Osteoblast (primary cell): ENCODE measurements at regions not wholly inside any gene's neighbourhood (a gene's known extent, or its start where the extent isn't known, plus 50 kb on each side); places are given as distances from the start of the nearest gene placed in this dataset.

Experiments used
- DNase-seq: peaks from one replicate; pipeline ENCODE4 v3.0.0; 2011; ENCODE audit warnings: low spot score, mixed read lengths; ENCODE audit not compliant: insufficient read length; ENCODE audit errors: missing footprints
- H2AFZ ChIP-seq: 2 replicates; pipeline ENCODE4 v1.6.0; 2011; ENCODE audit warnings: mild to moderate bottlenecking, low read length
- H3K27ac ChIP-seq: 2 replicates; pipeline ENCODE4 v1.5.1; 2011; ENCODE audit warnings: mild to moderate bottlenecking, low read depth, low read length, moderate library complexity
- H3K27me3 ChIP-seq: 2 replicates; pipeline ENCODE4 v1.6.0; 2012; ENCODE audit warnings: mild to moderate bottlenecking, control low read depth, inconsistent platforms, low read length, moderate library complexity; ENCODE audit not compliant: insufficient read depth
- H3K36me3 ChIP-seq: 2 replicates; pipeline ENCODE4 v1.5.1; 2011; ENCODE audit warnings: mild to moderate bottlenecking, low read length, control low read depth, moderate library complexity; ENCODE audit not compliant: insufficient read depth
- H3K4me1 ChIP-seq: 2 replicates; pipeline ENCODE4 v1.5.1; 2011; ENCODE audit warnings: mild to moderate bottlenecking, low read length, control low read depth, moderate library complexity; ENCODE audit not compliant: insufficient read depth
- H3K4me2 ChIP-seq: 2 replicates; pipeline ENCODE4 v1.6.0; 2011; ENCODE audit warnings: mild to moderate bottlenecking, low read length; ENCODE audit not compliant: insufficient read depth
- H3K4me3 ChIP-seq: fragments of 200-600 bp; sonication (generic); 3 replicates; pipeline ENCODE4 v1.5.1; 2012; ENCODE audit warnings: mild to moderate bottlenecking, low read length, inconsistent platforms; ENCODE audit not compliant: insufficient read depth
- H3K79me2 ChIP-seq: 2 replicates; pipeline ENCODE4 v1.6.0; 2012; ENCODE audit warnings: mild to moderate bottlenecking, low read length, control low read depth, inconsistent platforms; ENCODE audit not compliant: insufficient read depth
- H3K9me3 ChIP-seq: 2 replicates; pipeline ENCODE4 v1.5.1; 2011; ENCODE audit warnings: low read depth, low read length, control low read depth
- H4K20me1 ChIP-seq: 2 replicates; pipeline ENCODE4 v1.6.0; 2012; ENCODE audit warnings: mild to moderate bottlenecking, low read length, control low read depth; ENCODE audit not compliant: insufficient read depth
- TF ChIP-seq, protein P1 (sequence below): IDR thresholded peaks from 2 replicates; pipeline ENCODE4 v1.5.1; 2011; ENCODE audit warnings: mild to moderate bottlenecking, low read depth, low read length, moderate library complexity; ENCODE audit errors: extremely low read depth

DNA sequence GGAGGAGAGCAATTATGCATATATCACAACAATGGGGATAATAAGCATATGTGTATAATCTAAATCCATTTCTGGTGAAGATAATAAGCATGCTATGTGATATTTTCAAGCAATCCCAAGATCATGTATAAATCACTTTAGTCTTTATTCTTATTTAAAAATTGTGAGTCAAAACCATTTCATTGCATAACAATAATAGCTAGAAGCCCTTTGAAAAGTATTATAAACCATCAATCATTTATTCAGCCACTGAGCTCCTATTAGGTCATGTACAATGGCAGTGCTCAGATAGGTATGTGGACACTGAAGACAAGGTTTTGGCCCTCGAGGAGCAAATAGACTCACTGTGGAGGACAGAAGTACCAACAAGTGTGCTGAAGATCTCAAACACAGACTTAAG, 113.1 kb downstream of the CDCA7 start:
- Histone ChIP-seq H4K20me1 (no peaks in the 10 kb centered on the region), H3K79me2 (no peaks in the 10 kb centered on the region), H3K4me3 (no peak overlapping the region), H3K4me1 (no peaks in the 10 kb centered on the region), H3K36me3 (no peaks in the 10 kb centered on the region), H3K9me3 (no peaks in the 10 kb centered on the region), H2AFZ (no peak overlapping the region), H3K27me3 (peaks cover 9% of the 10 kb centered on the region), H3K27ac (no peak overlapping the region), H3K4me2 (no peak overlapping the region)
- no peak for DNase-seq
- TF ChIP-seq, protein P1, sequence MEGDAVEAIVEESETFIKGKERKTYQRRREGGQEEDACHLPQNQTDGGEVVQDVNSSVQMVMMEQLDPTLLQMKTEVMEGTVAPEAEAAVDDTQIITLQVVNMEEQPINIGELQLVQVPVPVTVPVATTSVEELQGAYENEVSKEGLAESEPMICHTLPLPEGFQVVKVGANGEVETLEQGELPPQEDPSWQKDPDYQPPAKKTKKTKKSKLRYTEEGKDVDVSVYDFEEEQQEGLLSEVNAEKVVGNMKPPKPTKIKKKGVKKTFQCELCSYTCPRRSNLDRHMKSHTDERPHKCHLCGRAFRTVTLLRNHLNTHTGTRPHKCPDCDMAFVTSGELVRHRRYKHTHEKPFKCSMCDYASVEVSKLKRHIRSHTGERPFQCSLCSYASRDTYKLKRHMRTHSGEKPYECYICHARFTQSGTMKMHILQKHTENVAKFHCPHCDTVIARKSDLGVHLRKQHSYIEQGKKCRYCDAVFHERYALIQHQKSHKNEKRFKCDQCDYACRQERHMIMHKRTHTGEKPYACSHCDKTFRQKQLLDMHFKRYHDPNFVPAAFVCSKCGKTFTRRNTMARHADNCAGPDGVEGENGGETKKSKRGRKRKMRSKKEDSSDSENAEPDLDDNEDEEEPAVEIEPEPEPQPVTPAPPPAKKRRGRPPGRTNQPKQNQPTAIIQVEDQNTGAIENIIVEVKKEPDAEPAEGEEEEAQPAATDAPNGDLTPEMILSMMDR = no peak

DNA sequence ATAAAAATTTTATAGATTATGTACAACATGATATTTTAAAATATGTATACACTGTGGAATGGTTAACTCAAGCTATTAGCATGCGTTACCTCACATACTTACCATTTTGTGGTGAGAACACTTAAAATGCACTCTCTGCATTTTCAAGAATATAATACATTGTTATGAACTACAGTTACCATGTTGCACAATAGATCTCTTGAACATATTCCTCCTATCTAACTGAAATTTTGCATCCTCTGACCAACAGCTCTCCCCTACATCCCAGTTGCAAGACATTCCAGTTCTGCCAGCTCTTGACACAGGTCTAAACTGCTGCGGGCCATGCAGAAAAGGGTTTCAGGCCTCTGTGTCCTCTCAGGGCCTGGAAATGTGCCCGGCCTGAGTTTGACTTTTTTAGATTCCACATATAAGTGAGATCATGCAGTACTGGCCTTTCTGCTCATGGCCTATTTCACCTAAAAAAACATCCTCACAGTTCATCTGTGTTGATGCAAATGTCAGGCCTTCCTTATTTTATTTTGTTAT, 113.7 kb downstream of the CDCA7 start:
- Histone ChIP-seq H3K27me3 (peaks cover 9% of the 10 kb centered on the region), H2AFZ (no peak overlapping the region), H3K4me1 (no peaks in the 10 kb centered on the region), H3K27ac (no peak overlapping the region), H4K20me1 (no peaks in the 10 kb centered on the region), H3K79me2 (no peaks in the 10 kb centered on the region), H3K4me2 (no peak overlapping the region), H3K9me3 (no peaks in the 10 kb centered on the region), H3K4me3 (no peak overlapping the region), H3K36me3 (no peaks in the 10 kb centered on the region)
- DNase-seq = no peak
- TF ChIP-seq, protein P1 = no peak

DNA sequence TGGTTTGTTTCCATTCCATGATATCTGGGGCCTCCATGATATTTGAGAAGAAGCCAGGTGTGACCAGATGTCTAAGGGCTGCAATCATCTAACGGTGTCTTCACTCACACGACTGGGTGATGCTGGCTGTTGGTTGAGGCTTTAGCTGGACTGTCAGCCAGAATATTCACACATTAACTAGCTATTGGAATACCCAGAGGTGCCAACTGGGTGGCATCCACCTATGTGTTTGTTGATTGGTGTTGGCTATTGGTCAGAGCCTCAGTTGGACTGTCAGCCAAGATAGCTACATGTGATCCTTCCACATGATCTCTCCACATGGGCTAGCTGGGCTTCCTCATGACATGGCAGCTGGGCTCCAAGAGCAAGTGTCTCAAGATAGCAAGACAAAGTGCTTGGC, 117.4 kb downstream of the CDCA7 start:
- Histone ChIP-seq H4K20me1 (no peaks in the 10 kb centered on the region), H3K4me1 (no peaks in the 10 kb centered on the region), H3K36me3 (no peaks in the 10 kb centered on the region), H3K27me3 (peaks cover 4% of the 10 kb centered on the region), H2AFZ (no peak overlapping the region), H3K4me2 (no peak overlapping the region), H3K4me3 (no peak overlapping the region), H3K79me2 (no peaks in the 10 kb centered on the region), H3K9me3 (no peaks in the 10 kb centered on the region), H3K27ac (no peak overlapping the region)
- no peak for DNase-seq
- TF ChIP-seq, protein P1 = no peak

DNA sequence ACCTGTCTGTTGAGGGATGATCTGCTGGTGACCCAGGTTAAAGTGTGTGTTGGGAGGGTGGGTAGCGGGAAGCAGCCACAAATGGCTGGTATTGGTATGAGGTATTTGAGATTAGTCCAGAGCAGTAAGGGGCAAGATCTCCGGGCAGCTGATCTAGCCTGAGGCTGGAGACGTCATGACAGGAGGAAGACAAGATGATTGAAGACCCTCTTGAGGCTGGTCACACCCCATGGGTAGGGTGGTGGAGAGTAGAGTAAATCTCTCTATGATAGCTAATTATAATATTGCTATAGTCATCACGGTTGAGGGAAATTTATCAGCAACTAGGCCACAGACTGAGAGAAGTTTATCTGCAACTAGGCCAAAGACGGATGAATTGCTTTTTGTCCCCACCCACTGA, 128.5 kb downstream of the CDCA7 start:
- TF ChIP-seq, protein P1 = no peak
- H3K79me2 ChIP-seq = no peaks in the 10 kb centered on the region
- no peaks in the 10 kb centered on the region for H3K9me3 ChIP-seq
- H3K4me3 ChIP-seq = no peak overlapping the region
- no peak for DNase-seq
- no peak overlapping the region for H2AFZ ChIP-seq
- no peaks in the 10 kb centered on the region for H3K4me1 ChIP-seq
- no peak overlapping the region for H3K27ac ChIP-seq
- no peaks in the 10 kb centered on the region for H4K20me1 ChIP-seq
- no peak overlapping the region for H3K4me2 ChIP-seq
- H3K27me3 ChIP-seq = peaks cover 13% of the 10 kb centered on the region
- H3K36me3 ChIP-seq = no peaks in the 10 kb centered on the region
